Breast epithelium (tissue), 3 donors: ENCODE measurements at regions not wholly inside any gene's neighbourhood (a gene's known extent, or its start where the extent isn't known, plus 50 kb on each side); places are given as distances from the start of the nearest gene placed in this dataset.

ENCODE experiments used
- POLR2AphosphoS5 ChIP-seq, 3 donors: sonication (generic); formaldehyde crosslinking; IDR thresholded peaks; one replicate each; pipeline ENCODE4 v1.6.1; 2017; ENCODE audit warnings: antibody characterized with exemption in 3 of 3
- TF ChIP-seq, protein P1 (sequence below), 3 donors: fragments of 450-650 bp; IDR thresholded peaks; one replicate each; pipeline ENCODE4 v1.5.1; 2016 to 2017; ENCODE audit warnings: antibody characterized with exemption in 3 of 3, mild to moderate bottlenecking in 3 of 3, moderate library complexity in 3 of 3

DNA sequence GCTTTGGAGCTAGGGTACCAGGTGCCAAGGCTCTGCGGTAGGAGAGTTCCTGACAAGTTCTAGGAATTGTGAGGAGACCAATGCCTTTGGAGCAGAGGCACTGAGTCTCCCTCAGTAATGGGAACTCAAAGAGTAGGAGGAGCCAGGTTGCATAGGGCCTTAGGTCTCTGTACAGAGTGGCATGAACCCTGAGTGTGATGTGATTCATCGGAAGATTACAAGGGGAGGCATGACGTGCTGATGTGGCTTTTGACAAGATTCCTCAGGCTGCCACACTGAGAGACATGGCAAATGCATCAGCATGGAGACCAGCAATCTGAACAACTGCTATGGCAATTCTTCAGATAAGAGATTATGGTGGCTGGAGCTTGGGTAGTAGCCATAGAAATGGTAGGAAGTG lies 94.6 kb upstream of the SLC44A3 start:
- TF ChIP-seq, protein P1, sequence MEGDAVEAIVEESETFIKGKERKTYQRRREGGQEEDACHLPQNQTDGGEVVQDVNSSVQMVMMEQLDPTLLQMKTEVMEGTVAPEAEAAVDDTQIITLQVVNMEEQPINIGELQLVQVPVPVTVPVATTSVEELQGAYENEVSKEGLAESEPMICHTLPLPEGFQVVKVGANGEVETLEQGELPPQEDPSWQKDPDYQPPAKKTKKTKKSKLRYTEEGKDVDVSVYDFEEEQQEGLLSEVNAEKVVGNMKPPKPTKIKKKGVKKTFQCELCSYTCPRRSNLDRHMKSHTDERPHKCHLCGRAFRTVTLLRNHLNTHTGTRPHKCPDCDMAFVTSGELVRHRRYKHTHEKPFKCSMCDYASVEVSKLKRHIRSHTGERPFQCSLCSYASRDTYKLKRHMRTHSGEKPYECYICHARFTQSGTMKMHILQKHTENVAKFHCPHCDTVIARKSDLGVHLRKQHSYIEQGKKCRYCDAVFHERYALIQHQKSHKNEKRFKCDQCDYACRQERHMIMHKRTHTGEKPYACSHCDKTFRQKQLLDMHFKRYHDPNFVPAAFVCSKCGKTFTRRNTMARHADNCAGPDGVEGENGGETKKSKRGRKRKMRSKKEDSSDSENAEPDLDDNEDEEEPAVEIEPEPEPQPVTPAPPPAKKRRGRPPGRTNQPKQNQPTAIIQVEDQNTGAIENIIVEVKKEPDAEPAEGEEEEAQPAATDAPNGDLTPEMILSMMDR (IDR thresholded peaks at IDR 0.05): no peak
- no peak for TF ChIP-seq POLR2AphosphoS5 (IDR thresholded peaks at IDR 0.05)
